ENCODE measurements at regions not wholly inside any gene's neighbourhood (a gene's known extent, or its start where the extent isn't known, plus 50 kb on each side); places are given as distances from the start of the nearest gene placed in this dataset.
"Not testable (repeated sequence)": the region's sequence is repeated elsewhere in the genome, so short reads cannot be mapped to it uniquely, and the experiment has no call there.

DNA sequence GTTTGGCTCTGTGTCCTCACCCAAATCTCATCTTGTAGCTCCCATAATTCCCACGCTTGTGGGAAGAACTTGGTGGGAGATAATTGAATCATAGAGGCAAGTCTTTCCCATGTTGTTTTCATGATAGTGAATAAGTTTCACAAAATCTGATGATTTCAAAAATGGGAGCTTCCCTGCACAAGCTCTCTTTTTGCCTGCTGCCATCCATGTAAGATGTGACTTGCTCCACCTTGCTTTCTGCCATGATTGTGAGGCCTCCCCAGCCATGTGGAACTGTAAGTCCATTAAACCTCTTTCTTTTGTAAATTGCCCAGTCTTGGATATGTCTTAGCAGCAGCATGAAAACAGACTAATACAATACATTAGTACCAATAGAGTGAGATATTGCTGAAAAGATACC, 154.9 kb downstream of the DUSP10 start:
- TF ChIP-seq SP1 (IDR thresholded peaks at IDR 0.05); FOXK2 (IDR thresholded peaks at IDR 0.05); L3MBTL2 (conservative IDR thresholded peaks at IDR 0.05); BHLHE40 (IDR thresholded peaks at IDR 0.05; ENCODE audit: borderline replicate concordance); FOXA1 (IDR thresholded peaks at IDR 0.05); HDGF (IDR thresholded peaks at IDR 0.05; ENCODE audit: borderline replicate concordance); ELF4 (IDR thresholded peaks at IDR 0.05); CTBP1 (IDR thresholded peaks at IDR 0.05; ENCODE audit: borderline replicate concordance); SUZ12 (IDR thresholded peaks at IDR 0.05); NFRKB (IDR thresholded peaks at IDR 0.05): not testable (repeated sequence)

All from HEK293T (cell line).